Activated CD8-positive, alpha-beta memory T cell treated with anti-CD3 and anti-CD28 coated beads, Interleukin-2, amount 50 U/mL, for 48 hours (primary cell): ENCODE measurements at regions not wholly inside any gene's neighbourhood (a gene's known extent, or its start where the extent isn't known, plus 50 kb on each side); places are given as distances from the start of the nearest gene placed in this dataset.

Source experiments
- DNase-seq: peaks from one replicate; pipeline ENCODE4 v3.0.0-alpha.2; 2020

- no peak for DNase-seq
Measured at GRCh38 chr2:217218269-217219163, 358.7 kb upstream of the TNP1 start.

- DNase-seq, result no peak
Measured at GRCh38 chr2:217216982-217217381, 357.1 kb upstream of the TNP1 start.

- DNase-seq, result no peak
Measured at GRCh38 chr2:217216316-217216715, 356.5 kb upstream of the TNP1 start.

- DNase-seq, result no peak
Measured at GRCh38 chr2:217215877-217216276, 356.0 kb upstream of the TNP1 start.

- DNase-seq, result no peak
Measured at GRCh38 chr2:217208867-217209266, 349.0 kb upstream of the TNP1 start.

- DNase-seq, result no peak
Measured at GRCh38 chr2:217207699-217208010, 347.8 kb upstream of the TNP1 start.

- no peak for DNase-seq
Measured at GRCh38 chr2:217206907-217207698, 347.2 kb upstream of the TNP1 start.

- DNase-seq, result no peak
Measured at GRCh38 chr2:217206016-217206725, 346.3 kb upstream of the TNP1 start.

- no peak for DNase-seq
Measured at GRCh38 chr2:217204358-217204757, 344.5 kb upstream of the TNP1 start.

- DNase-seq, result no peak
Measured at GRCh38 chr2:217203086-217203485, 343.2 kb upstream of the TNP1 start.

- DNase-seq, result no peak
Measured at GRCh38 chr2:217199255-217199630, 339.4 kb upstream of the TNP1 start.

- no peak for DNase-seq
Measured at GRCh38 chr2:217195658-217196446, 336.0 kb upstream of the TNP1 start.

GRCh38 chr2:217195016-217195415 lies 335.2 kb upstream of the TNP1 start:
- DNase-seq, result no peak

GRCh38 chr2:217193431-217194340 lies 333.8 kb upstream of the TNP1 start:
- DNase-seq, result no peak

- DNase-seq, result no peak
Measured at GRCh38 chr2:217192366-217192765, 332.5 kb upstream of the TNP1 start.

GRCh38 chr2:217189747-217190146 lies 329.9 kb upstream of the TNP1 start:
- DNase-seq, result no peak

GRCh38 chr2:217189131-217189530 lies 329.3 kb upstream of the TNP1 start:
- no peak for DNase-seq

- no peak for DNase-seq
Measured at GRCh38 chr2:217186668-217187159, 326.9 kb upstream of the TNP1 start.

- DNase-seq, result no peak
Measured at GRCh38 chr2:217186152-217186551, 326.3 kb upstream of the TNP1 start.

- DNase-seq, result no peak
Measured at GRCh38 chr2:217185265-217185995, 325.6 kb upstream of the TNP1 start.

- no peak for DNase-seq
Measured at GRCh38 chr2:217184242-217184641, 324.4 kb upstream of the TNP1 start.
